ENCODE measurements at regions not wholly inside any gene's neighbourhood (a gene's known extent, or its start where the extent isn't known, plus 50 kb on each side); places are given as distances from the start of the nearest gene placed in this dataset.

GRCh38 chr5:93055561-93055960 lies 525.5 kb downstream of the NR2F1-AS1 start:
- TF ChIP-seq YY1 (IDR thresholded peaks at IDR 0.05; ENCODE audit: low read depth) (no peak), TAF1 (IDR thresholded peaks at IDR 0.05; ENCODE audit: low read depth) (no peak), REST (IDR thresholded peaks at IDR 0.05; ENCODE audit: low read depth) (no peak), FOXM1 (IDR thresholded peaks at IDR 0.05; ENCODE audit: borderline replicate concordance, low read depth) (no peak), TCF12 (IDR thresholded peaks at IDR 0.05; ENCODE audit: low read depth) (no peak), TEAD4 (IDR thresholded peaks at IDR 0.05) (no peak), EGR1 (IDR thresholded peaks at IDR 0.05) (no peak), CREB1 (IDR thresholded peaks at IDR 0.05; ENCODE audit: low read depth) (no peak), EP300 (IDR thresholded peaks at IDR 0.05; ENCODE audit: borderline replicate concordance) (no peak), USF1 (IDR thresholded peaks at IDR 0.05) (no peak), NFIC (IDR thresholded peaks at IDR 0.05) (no peak), RAD21 (IDR thresholded peaks at IDR 0.05; ENCODE audit: low read depth) (no peak), CEBPB (IDR thresholded peaks at IDR 0.05) (no peak)
